ENCODE measurements at regions not wholly inside any gene's neighbourhood (a gene's known extent, or its start where the extent isn't known, plus 50 kb on each side); places are given as distances from the start of the nearest gene placed in this dataset.

GRCh38 chr1:96256130-96256790, 465.3 kb upstream of the PTBP2 start:
- Histone ChIP-seq H3K79me2 (ENCODE audit: insufficient read depth, low read length) (no peaks in the 10 kb centered on the region), H3K27ac (ENCODE audit: low read depth, low read length) (no peak overlapping the region), H3K4me2 (ENCODE audit: insufficient read depth, low read length) (peak overlapping the region; percentile 40), H4K20me1 (ENCODE audit: insufficient read depth, low read length) (no peaks in the 10 kb centered on the region), H2AFZ (ENCODE audit: low read length) (no peak overlapping the region), H3K27me3 (ENCODE audit: insufficient read depth, low read length) (no peaks in the 10 kb centered on the region), H3K9me3 (ENCODE audit: low read depth, low read length) (no peaks in the 10 kb centered on the region), H3K4me1 (ENCODE audit: insufficient read depth, low read length) (peaks cover 16% of the 10 kb centered on the region), H3K36me3 (ENCODE audit: insufficient read depth, low read length) (no peaks in the 10 kb centered on the region), H3K4me3 (ENCODE audit: insufficient read depth, low read length) (no peak overlapping the region)
- peak; percentile 25 for TF ChIP-seq CTCF (IDR thresholded peaks at IDR 0.05; ENCODE audit: extremely low read depth, low read depth, low read length)
- DNase-seq (ENCODE audit: insufficient read length, low spot score, missing footprints) = no peak

GRCh38 chr1:96259399-96259798, 462.2 kb upstream of the PTBP2 start:
- Histone ChIP-seq H3K27ac (ENCODE audit: low read depth, low read length) (no peak overlapping the region), H3K4me2 (ENCODE audit: insufficient read depth, low read length) (no peak overlapping the region), H3K36me3 (ENCODE audit: insufficient read depth, low read length) (no peaks in the 10 kb centered on the region), H3K79me2 (ENCODE audit: insufficient read depth, low read length) (no peaks in the 10 kb centered on the region), H3K4me1 (ENCODE audit: insufficient read depth, low read length) (peaks cover 10% of the 10 kb centered on the region), H2AFZ (ENCODE audit: low read length) (no peak overlapping the region), H3K9me3 (ENCODE audit: low read depth, low read length) (no peaks in the 10 kb centered on the region), H3K4me3 (ENCODE audit: insufficient read depth, low read length) (no peak overlapping the region), H3K27me3 (ENCODE audit: insufficient read depth, low read length) (no peaks in the 10 kb centered on the region), H4K20me1 (ENCODE audit: insufficient read depth, low read length) (no peaks in the 10 kb centered on the region)
- TF ChIP-seq CTCF (IDR thresholded peaks at IDR 0.05; ENCODE audit: extremely low read depth, low read depth, low read length) = no peak
- no peak for DNase-seq (ENCODE audit: insufficient read length, low spot score, missing footprints)

- no peaks in the 10 kb centered on the region for H3K9me3 ChIP-seq (ENCODE audit: low read depth, low read length)
- peak overlapping the region; percentile 3 for H3K4me2 ChIP-seq (ENCODE audit: insufficient read depth, low read length)
- H2AFZ ChIP-seq (ENCODE audit: low read length) = peak overlapping the region; percentile 1
- H3K27ac ChIP-seq (ENCODE audit: low read depth, low read length) = peak overlapping the region; percentile 48
- no peak for DNase-seq (ENCODE audit: insufficient read length, low spot score, missing footprints)
- H4K20me1 ChIP-seq (ENCODE audit: insufficient read depth, low read length) = no peaks in the 10 kb centered on the region
- peaks cover 9% of the 10 kb centered on the region for H3K4me1 ChIP-seq (ENCODE audit: insufficient read depth, low read length)
- H3K4me3 ChIP-seq (ENCODE audit: insufficient read depth, low read length) = no peak overlapping the region
- no peaks in the 10 kb centered on the region for H3K79me2 ChIP-seq (ENCODE audit: insufficient read depth, low read length)
- no peaks in the 10 kb centered on the region for H3K27me3 ChIP-seq (ENCODE audit: insufficient read depth, low read length)
- H3K36me3 ChIP-seq (ENCODE audit: insufficient read depth, low read length) = no peaks in the 10 kb centered on the region
- TF ChIP-seq CTCF (IDR thresholded peaks at IDR 0.05; ENCODE audit: extremely low read depth, low read depth, low read length) = no peak
Measured at GRCh38 chr1:96281491-96281890, 440.1 kb upstream of the PTBP2 start.

- Histone ChIP-seq H3K4me1 (ENCODE audit: insufficient read depth, low read length) (no peaks in the 10 kb centered on the region), H3K4me3 (ENCODE audit: insufficient read depth, low read length) (no peak overlapping the region), H3K27ac (ENCODE audit: low read depth, low read length) (no peak overlapping the region), H3K79me2 (ENCODE audit: insufficient read depth, low read length) (no peaks in the 10 kb centered on the region), H3K27me3 (ENCODE audit: insufficient read depth, low read length) (no peaks in the 10 kb centered on the region), H4K20me1 (ENCODE audit: insufficient read depth, low read length) (no peaks in the 10 kb centered on the region), H3K36me3 (ENCODE audit: insufficient read depth, low read length) (no peaks in the 10 kb centered on the region), H3K9me3 (ENCODE audit: low read depth, low read length) (no peaks in the 10 kb centered on the region), H3K4me2 (ENCODE audit: insufficient read depth, low read length) (no peak overlapping the region), H2AFZ (ENCODE audit: low read length) (no peak overlapping the region)
- TF ChIP-seq CTCF (IDR thresholded peaks at IDR 0.05; ENCODE audit: extremely low read depth, low read depth, low read length) = no peak
- no peak for DNase-seq (ENCODE audit: insufficient read length, low spot score, missing footprints)
Measured at GRCh38 chr1:96290033-96290432, 431.6 kb upstream of the PTBP2 start.
